Endothelial cell of umbilical vein (primary cell): ENCODE measurements at regions not wholly inside any gene's neighbourhood (a gene's known extent, or its start where the extent isn't known, plus 50 kb on each side); places are given as distances from the start of the nearest gene placed in this dataset.

Experiments
- BruUV-seq: library from RNA; stranded (reverse); fragments of 400-500 nt; replicated peaks from 2 replicates; lab custom pipeline; 2021; lab: Mats Ljungman, UMichigan
- CTCF ChIA-PET: fragments of 300-600, 350-600 bp; sonication (Branson Sonifier 250); formaldehyde crosslinking; loops from one replicate; lab custom pipeline; 2021; ENCODE audit warnings: antibody characterized with exemption, inconsistent platforms; lab: Charles Lee
- POLR2A ChIA-PET: fragments of 300-600, 350-600 bp; sonication (Branson Sonifier 250); formaldehyde crosslinking; loops from one replicate; lab custom pipeline; 2021; ENCODE audit warnings: antibody characterized with exemption, inconsistent platforms; lab: Charles Lee
- DNase-seq: peaks from one replicate; pipeline ENCODE4 v3.0.0-alpha.2; 2011; ENCODE audit warnings: low read depth, low spot score
- FAIRE-seq: peaks from 2 replicates; lab custom pipeline; 2011; peaks lifted over from hg19 to GRCh38; lab: Jason Lieb, UNC
- H2AFZ ChIP-seq: 2 replicates; pipeline ENCODE4 v1.6.0; 2012; ENCODE audit warnings: low read depth, low read length, control low read depth, inconsistent platforms
- H3K27ac ChIP-seq: 2 replicates; pipeline ENCODE4 v1.5.1; 2011; ENCODE audit warnings: low read depth, mild to moderate bottlenecking, control low read depth, low read length, moderate library complexity; ENCODE audit not compliant: insufficient read depth
- H3K27me3 ChIP-seq, 2 experiments: 2 replicates each; pipeline versions ENCODE4 v1.6.0 to v1.6.1; 2011; ENCODE audit warnings: low read length in 2 of 2, mixed read lengths in 1 of 2; ENCODE audit not compliant: control insufficient read depth in 2 of 2, insufficient read depth in 2 of 2
- H3K36me3 ChIP-seq, 2 experiments: 2 replicates in 1 of 2; 3 replicates in 1 of 2; pipeline ENCODE4 v1.5.1; 2011; ENCODE audit warnings: low read length in 2 of 2, mild to moderate bottlenecking in 1 of 2, moderate library complexity in 1 of 2; ENCODE audit not compliant: control insufficient read depth in 2 of 2, insufficient read depth in 2 of 2; ENCODE audit errors: extremely low read depth in 1 of 2
- H3K4me1 ChIP-seq: 3 replicates; pipeline ENCODE4 v1.5.1; 2011; ENCODE audit warnings: mild to moderate bottlenecking, low read length; ENCODE audit not compliant: control insufficient read depth, insufficient read depth; ENCODE audit errors: extremely low read depth
- H3K4me2 ChIP-seq: 2 replicates; pipeline ENCODE4 v1.6.1; 2011; ENCODE audit warnings: low read length, control low read depth, mixed read lengths; ENCODE audit not compliant: insufficient read depth
- H3K4me3 ChIP-seq, 3 experiments: fragments of 200-600 bp in 1 of 3; sonication (generic), shearing (Covaris generic) in 1 of 3; replicated peaks in 1 of 3; 2 replicates each; pipeline ENCODE4 v1.5.1; 2011 to 2016; ENCODE audit warnings: control low read depth in 3 of 3, low read length in 3 of 3, mild to moderate bottlenecking in 2 of 3, inconsistent platforms in 1 of 3, low read depth in 1 of 3, moderate library complexity in 1 of 3; ENCODE audit not compliant: insufficient read depth in 1 of 3
- H3K79me2 ChIP-seq: 2 replicates; pipeline ENCODE4 v1.6.0; 2012; ENCODE audit warnings: low read length, inconsistent platforms; ENCODE audit not compliant: control insufficient read depth, insufficient read depth
- H3K9ac ChIP-seq: replicated peaks from 2 replicates; pipeline ENCODE3; 2011; ENCODE audit warnings: low read length, control low read depth; ENCODE audit not compliant: insufficient read depth; ENCODE audit errors: extremely low read depth
- H3K9me1 ChIP-seq: replicated peaks from 3 replicates; pipeline ENCODE4 v1.6.0; 2011; ENCODE audit warnings: mild to moderate bottlenecking, low read length; ENCODE audit not compliant: control insufficient read depth, insufficient read depth; ENCODE audit errors: extremely low read depth
- H3K9me3 ChIP-seq: replicated peaks from 2 replicates; pipeline ENCODE4 v1.5.1; 2012; ENCODE audit warnings: low read length, inconsistent platforms; ENCODE audit not compliant: control insufficient read depth, insufficient read depth
- H4K20me1 ChIP-seq: replicated peaks from 2 replicates; pipeline ENCODE3; 2011; ENCODE audit warnings: mild to moderate bottlenecking, low read length; ENCODE audit not compliant: control insufficient read depth, insufficient read depth; ENCODE audit errors: extremely low read depth
- EZH2 ChIP-seq: IDR thresholded peaks from 2 replicates; pipeline ENCODE4 v1.6.1; 2012; ENCODE audit warnings: borderline replicate concordance, low read depth, mild to moderate bottlenecking, moderate library complexity, low read length, inconsistent platforms; ENCODE audit not compliant: severe bottlenecking
- FOS ChIP-seq: IDR thresholded peaks from 2 replicates; pipeline ENCODE4 v1.6.1; 2011; ENCODE audit warnings: mild to moderate bottlenecking, low read length, moderate library complexity, borderline replicate concordance; ENCODE audit not compliant: insufficient read depth
- GATA2 ChIP-seq: IDR thresholded peaks from 2 replicates; pipeline ENCODE4 v1.7.0; 2011; ENCODE audit warnings: low read depth, mild to moderate bottlenecking, moderate library complexity, mixed read lengths, low read length; ENCODE audit not compliant: insufficient read length, insufficient read depth
- JUN ChIP-seq: IDR thresholded peaks from 2 replicates; pipeline ENCODE4 v1.6.1; 2011; ENCODE audit warnings: borderline replicate concordance, low read depth; ENCODE audit not compliant: insufficient read length, insufficient read depth
- MYC ChIP-seq: IDR thresholded peaks from one replicate; pipeline ENCODE4 v1.6.1; 2011; ENCODE audit warnings: mild to moderate bottlenecking, low read depth, low read length
- POLR2A ChIP-seq: IDR thresholded peaks from 2 replicates; pipeline ENCODE4 v1.6.1; 2012; ENCODE audit warnings: low read depth, mild to moderate bottlenecking, control low read depth, low read length
- POLR2AphosphoS5 ChIP-seq: IDR thresholded peaks from 2 replicates; pipeline ENCODE4 v1.6.1; 2012; ENCODE audit warnings: low read depth, mild to moderate bottlenecking, control low read depth, low read length, moderate library complexity; ENCODE audit not compliant: insufficient read depth
- dilution Hi-C: fragments of 300-500 bp; cut with MboI; formaldehyde crosslinking; loops from one replicate; pipeline ENCODE4 v1.15.0; 2019; ENCODE audit warnings: low sequenced_read_pairs; ENCODE audit not compliant: extremely low pct_ligation_motif_present
- intact Hi-C: fragments of 100-400 bp; cut with micrococcal nuclease; formaldehyde crosslinking; loops from one replicate; pipeline ENCODE4 v1.10.0; 2022
- TF ChIP-seq, protein P1 (sequence below), 2 donors: IDR thresholded peaks; 1 replicate in 1 of 2; 2 replicates in 1 of 2; pipeline ENCODE4 v1.5.1; 2011; ENCODE audit warnings: low read length in 2 of 2, mild to moderate bottlenecking in 2 of 2, moderate library complexity in 2 of 2, control low read depth in 1 of 2, inconsistent platforms in 1 of 2, low read depth in 1 of 2; ENCODE audit not compliant: insufficient read depth in 1 of 2; ENCODE audit errors: extremely low read depth in 1 of 2

DNA sequence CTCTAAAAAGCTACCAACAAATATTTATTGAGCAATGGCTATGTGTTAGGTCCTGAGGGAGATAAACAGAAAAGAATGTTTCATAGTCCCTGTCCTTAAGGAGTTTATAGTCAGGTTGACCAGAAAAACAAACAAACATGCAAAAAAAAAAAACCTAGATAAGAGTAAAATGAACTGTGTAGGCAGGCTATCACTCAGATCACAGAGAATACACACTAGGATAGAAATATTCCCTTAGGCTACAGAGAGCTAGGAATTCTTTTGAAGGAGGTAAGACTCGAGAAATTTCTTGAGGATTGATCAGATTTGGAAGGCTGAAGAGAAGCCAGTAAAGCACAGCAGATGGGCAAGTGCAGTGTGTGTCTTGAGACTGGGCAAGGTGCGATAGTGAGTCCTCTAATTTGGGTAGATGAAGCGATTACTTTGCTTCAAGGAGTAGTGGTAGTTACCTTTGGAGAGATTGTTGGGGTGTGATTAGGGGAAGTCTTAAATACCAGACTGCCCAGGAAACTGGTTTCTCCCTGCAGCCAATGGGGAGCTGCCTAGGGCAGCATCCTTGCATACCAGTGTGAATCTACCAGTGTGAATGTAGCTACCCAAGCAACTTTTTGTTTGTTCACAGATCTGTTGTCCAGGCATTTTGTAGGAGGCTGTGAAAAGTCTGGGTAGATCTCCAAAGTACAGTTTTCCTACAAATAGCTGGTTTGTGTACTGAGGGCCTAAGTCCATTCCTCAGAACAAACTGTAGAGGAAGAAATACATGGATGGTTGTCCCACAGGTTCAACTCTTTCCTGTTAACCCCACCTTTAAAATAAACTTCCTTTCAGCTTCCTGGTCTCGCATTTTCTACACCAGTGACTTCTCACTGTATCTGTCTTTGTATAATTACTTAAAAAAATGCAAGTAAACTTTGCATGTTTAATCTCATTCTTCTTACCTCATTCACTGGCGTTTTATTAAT lies 314.1 kb downstream of the KLF5 start:
- ChIA-PET CTCF (interaction anchor here (1.4 kb wide), 1 partner anchor 8 kb away, joined by 5 read pairs; no protein-coding TSS in a partner anchor), POLR2A (no interaction called here)
- BruUV-seq: no TSS peak
- no peaks in the 10 kb centered on the region for H3K27me3 ChIP-seq
- no peak overlapping the region for H3K9ac ChIP-seq
- no peak overlapping the region for H2AFZ ChIP-seq
- no peaks in the 10 kb centered on the region for H3K79me2 ChIP-seq
- FAIRE-seq: no peak
- no peaks in the 10 kb centered on the region for H3K9me1 ChIP-seq
- intact Hi-C loops: no loop called here
- H3K4me3 ChIP-seq: no peak overlapping the region
- DNase-seq: no peak
- no peak overlapping the region for H3K4me2 ChIP-seq
- H3K27ac ChIP-seq: no peak overlapping the region
- dilution Hi-C loops: no loop called here
- no peaks in the 10 kb centered on the region for H3K9me3 ChIP-seq
- TF ChIP-seq POLR2AphosphoS5 (no peak), FOS (no peak), GATA2 (no peak), MYC (no peak), EZH2 (no peak), JUN (no peak), POLR2A (no peak)
- TF ChIP-seq, protein P1, sequence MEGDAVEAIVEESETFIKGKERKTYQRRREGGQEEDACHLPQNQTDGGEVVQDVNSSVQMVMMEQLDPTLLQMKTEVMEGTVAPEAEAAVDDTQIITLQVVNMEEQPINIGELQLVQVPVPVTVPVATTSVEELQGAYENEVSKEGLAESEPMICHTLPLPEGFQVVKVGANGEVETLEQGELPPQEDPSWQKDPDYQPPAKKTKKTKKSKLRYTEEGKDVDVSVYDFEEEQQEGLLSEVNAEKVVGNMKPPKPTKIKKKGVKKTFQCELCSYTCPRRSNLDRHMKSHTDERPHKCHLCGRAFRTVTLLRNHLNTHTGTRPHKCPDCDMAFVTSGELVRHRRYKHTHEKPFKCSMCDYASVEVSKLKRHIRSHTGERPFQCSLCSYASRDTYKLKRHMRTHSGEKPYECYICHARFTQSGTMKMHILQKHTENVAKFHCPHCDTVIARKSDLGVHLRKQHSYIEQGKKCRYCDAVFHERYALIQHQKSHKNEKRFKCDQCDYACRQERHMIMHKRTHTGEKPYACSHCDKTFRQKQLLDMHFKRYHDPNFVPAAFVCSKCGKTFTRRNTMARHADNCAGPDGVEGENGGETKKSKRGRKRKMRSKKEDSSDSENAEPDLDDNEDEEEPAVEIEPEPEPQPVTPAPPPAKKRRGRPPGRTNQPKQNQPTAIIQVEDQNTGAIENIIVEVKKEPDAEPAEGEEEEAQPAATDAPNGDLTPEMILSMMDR (IDR thresholded peaks at IDR 0.05; ENCODE audit: extremely low read depth in 1 of 2, insufficient read depth in 1 of 2, low read depth in 1 of 2, low read length in 2 of 2): no peak
- no peaks in the 10 kb centered on the region for H3K36me3 ChIP-seq
- no peaks in the 10 kb centered on the region for H4K20me1 ChIP-seq
- no peaks in the 10 kb centered on the region for H3K4me1 ChIP-seq
